PFSK-1 (cell line): ENCODE measurements at regions not wholly inside any gene's neighbourhood (a gene's known extent, or its start where the extent isn't known, plus 50 kb on each side); places are given as distances from the start of the nearest gene placed in this dataset.

Experiments
- POLR2AphosphoS5 ChIP-seq: IDR thresholded peaks from 2 replicates; pipeline ENCODE4 v1.6.1; 2012; ENCODE audit warnings: low read depth, mild to moderate bottlenecking, control low read depth, low read length, moderate library complexity
- SIN3A ChIP-seq: IDR thresholded peaks from 2 replicates; pipeline ENCODE4 v1.6.1; 2012; ENCODE audit warnings: mild to moderate bottlenecking, low read length, moderate library complexity, borderline replicate concordance; ENCODE audit not compliant: insufficient read depth
- TAF1 ChIP-seq: IDR thresholded peaks from 2 replicates; pipeline ENCODE4 v1.6.1; 2012; ENCODE audit warnings: low read length, control low read depth, borderline replicate concordance; ENCODE audit not compliant: insufficient read depth
- TF ChIP-seq, protein P1 (sequence below), 2 experiments: IDR thresholded peaks; 2 replicates each; pipeline versions ENCODE4 v1.6.1 to v1.8.0; 2011 to 2012; ENCODE audit warnings: low read depth in 2 of 2, low read length in 2 of 2, control low read depth in 1 of 2, inconsistent platforms in 1 of 2, mild to moderate bottlenecking in 1 of 2, moderate library complexity in 1 of 2; ENCODE audit not compliant: insufficient read depth in 1 of 2

DNA sequence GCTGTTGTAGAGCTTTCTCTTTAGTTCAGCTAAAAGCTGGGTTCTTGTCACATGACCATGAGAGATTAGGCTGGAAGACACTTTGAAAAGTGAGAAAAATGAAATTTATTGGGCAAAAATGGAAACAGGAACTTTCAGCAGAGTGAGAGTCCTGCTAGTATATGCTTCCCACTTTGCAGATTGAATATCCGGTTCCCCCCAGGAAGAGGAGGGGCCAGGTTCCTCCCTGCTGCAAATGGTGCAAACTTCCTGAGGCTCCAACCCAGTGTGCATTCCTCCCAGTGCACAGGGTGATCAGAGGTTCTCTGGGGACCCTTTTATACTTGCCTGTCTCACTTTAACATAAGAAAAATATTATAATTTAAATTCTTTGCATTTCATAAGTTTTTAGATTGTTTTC, 119.9 kb upstream of the SPIN4 start:
- TF ChIP-seq TAF1 (no peak), POLR2AphosphoS5 (no peak), SIN3A (no peak)
- TF ChIP-seq, protein P1, sequence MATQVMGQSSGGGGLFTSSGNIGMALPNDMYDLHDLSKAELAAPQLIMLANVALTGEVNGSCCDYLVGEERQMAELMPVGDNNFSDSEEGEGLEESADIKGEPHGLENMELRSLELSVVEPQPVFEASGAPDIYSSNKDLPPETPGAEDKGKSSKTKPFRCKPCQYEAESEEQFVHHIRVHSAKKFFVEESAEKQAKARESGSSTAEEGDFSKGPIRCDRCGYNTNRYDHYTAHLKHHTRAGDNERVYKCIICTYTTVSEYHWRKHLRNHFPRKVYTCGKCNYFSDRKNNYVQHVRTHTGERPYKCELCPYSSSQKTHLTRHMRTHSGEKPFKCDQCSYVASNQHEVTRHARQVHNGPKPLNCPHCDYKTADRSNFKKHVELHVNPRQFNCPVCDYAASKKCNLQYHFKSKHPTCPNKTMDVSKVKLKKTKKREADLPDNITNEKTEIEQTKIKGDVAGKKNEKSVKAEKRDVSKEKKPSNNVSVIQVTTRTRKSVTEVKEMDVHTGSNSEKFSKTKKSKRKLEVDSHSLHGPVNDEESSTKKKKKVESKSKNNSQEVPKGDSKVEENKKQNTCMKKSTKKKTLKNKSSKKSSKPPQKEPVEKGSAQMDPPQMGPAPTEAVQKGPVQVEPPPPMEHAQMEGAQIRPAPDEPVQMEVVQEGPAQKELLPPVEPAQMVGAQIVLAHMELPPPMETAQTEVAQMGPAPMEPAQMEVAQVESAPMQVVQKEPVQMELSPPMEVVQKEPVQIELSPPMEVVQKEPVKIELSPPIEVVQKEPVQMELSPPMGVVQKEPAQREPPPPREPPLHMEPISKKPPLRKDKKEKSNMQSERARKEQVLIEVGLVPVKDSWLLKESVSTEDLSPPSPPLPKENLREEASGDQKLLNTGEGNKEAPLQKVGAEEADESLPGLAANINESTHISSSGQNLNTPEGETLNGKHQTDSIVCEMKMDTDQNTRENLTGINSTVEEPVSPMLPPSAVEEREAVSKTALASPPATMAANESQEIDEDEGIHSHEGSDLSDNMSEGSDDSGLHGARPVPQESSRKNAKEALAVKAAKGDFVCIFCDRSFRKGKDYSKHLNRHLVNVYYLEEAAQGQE (IDR thresholded peaks at IDR 0.05; ENCODE audit: insufficient read depth in 1 of 2, low read depth in 2 of 2, low read length in 2 of 2) = no peak
